ENCODE measurements at regions not wholly inside any gene's neighbourhood (a gene's known extent, or its start where the extent isn't known, plus 50 kb on each side); places are given as distances from the start of the nearest gene placed in this dataset.

DNA sequence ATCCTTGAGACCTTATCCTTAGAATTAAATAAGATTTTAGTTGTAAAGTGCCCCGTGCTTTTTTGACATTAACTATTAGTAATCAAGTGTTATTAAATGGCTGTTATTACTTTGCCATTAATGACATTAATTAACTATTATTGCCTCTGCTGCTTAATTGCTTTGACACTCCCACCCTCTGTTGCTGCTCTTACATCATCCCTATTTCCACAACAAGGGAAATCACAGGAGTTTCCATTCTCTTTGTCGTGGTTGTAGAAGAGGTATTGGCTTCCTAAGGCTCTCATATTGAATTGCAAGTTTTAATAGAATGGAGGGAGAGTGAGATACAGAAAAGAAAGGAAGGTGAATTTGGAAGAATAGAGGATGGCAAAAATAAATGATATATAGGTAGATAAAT, 545.8 kb downstream of the MMUT start:
- TF ChIP-seq, protein P1, sequence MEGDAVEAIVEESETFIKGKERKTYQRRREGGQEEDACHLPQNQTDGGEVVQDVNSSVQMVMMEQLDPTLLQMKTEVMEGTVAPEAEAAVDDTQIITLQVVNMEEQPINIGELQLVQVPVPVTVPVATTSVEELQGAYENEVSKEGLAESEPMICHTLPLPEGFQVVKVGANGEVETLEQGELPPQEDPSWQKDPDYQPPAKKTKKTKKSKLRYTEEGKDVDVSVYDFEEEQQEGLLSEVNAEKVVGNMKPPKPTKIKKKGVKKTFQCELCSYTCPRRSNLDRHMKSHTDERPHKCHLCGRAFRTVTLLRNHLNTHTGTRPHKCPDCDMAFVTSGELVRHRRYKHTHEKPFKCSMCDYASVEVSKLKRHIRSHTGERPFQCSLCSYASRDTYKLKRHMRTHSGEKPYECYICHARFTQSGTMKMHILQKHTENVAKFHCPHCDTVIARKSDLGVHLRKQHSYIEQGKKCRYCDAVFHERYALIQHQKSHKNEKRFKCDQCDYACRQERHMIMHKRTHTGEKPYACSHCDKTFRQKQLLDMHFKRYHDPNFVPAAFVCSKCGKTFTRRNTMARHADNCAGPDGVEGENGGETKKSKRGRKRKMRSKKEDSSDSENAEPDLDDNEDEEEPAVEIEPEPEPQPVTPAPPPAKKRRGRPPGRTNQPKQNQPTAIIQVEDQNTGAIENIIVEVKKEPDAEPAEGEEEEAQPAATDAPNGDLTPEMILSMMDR (IDR thresholded peaks at IDR 0.05; ENCODE audit: insufficient read depth, low read length, poor library complexity, severe bottlenecking) = no peak
- no peak for TF ChIP-seq EZH2phosphoT487 (conservative IDR thresholded peaks at IDR 0.05; ENCODE audit: low read length)
